PC-9 (cell line): ENCODE measurements at regions not wholly inside any gene's neighbourhood (a gene's known extent, or its start where the extent isn't known, plus 50 kb on each side); places are given as distances from the start of the nearest gene placed in this dataset.
"Not testable (repeated sequence)": the region's sequence is repeated elsewhere in the genome, so short reads cannot be mapped to it uniquely, and the experiment has no call there.

Source experiments
- CTCF ChIP-seq: fragments of 200-600 bp; sonication (generic); conservative IDR thresholded peaks from 2 replicates; pipeline ENCODE4 v1.6.1; 2017; ENCODE audit warnings: mixed run types, antibody characterized with exemption, mild to moderate bottlenecking, moderate library complexity
- EZH2 ChIP-seq: fragments of 200-600 bp; sonication (generic); IDR thresholded peaks from 2 replicates; pipeline ENCODE4 v1.8.0; 2017; ENCODE audit warnings: antibody characterized with exemption, low read depth

- TF ChIP-seq CTCF, EZH2: not testable (repeated sequence)
Measured at GRCh38 chr7:76711648-76712047, 84.6 kb upstream of the POMZP3 start.
